Kidney (tissue), 13 donors: ENCODE measurements at regions not wholly inside any gene's neighbourhood (a gene's known extent, or its start where the extent isn't known, plus 50 kb on each side); places are given as distances from the start of the nearest gene placed in this dataset.

Experiments
- DNase-seq, 5 donors: peaks; one replicate each; pipeline ENCODE4 v3.0.0-alpha.2; 2013 to 2020
- FAIRE-seq: peaks from 2 replicates; lab custom pipeline; 2012; peaks lifted over from hg19 to GRCh38; lab: Jason Lieb, UNC
- H3K27ac ChIP-seq, 2 donors: one replicate each; pipeline ENCODE4 v1.7.0; 2013; ENCODE audit warnings: low read depth in 2 of 2, low read length in 2 of 2, inconsistent platforms in 1 of 2
- H3K27me3 ChIP-seq: one replicate; pipeline ENCODE4 v1.7.1; 2013; ENCODE audit warnings: low read length, inconsistent platforms; ENCODE audit not compliant: control insufficient read depth, insufficient read depth
- H3K36me3 ChIP-seq, 3 donors: one replicate each; pipeline versions ENCODE4 v1.7.0 to v1.7.1; 2013; ENCODE audit warnings: low read length in 3 of 3, control low read depth in 1 of 3, inconsistent platforms in 1 of 3; ENCODE audit not compliant: insufficient read depth in 3 of 3, control insufficient read depth in 2 of 3
- H3K4me1 ChIP-seq, 3 donors: one replicate each; pipeline versions ENCODE4 v1.7.0 to v1.7.1; 2013; ENCODE audit warnings: low read length in 3 of 3, inconsistent platforms in 1 of 3, low read depth in 1 of 3; ENCODE audit not compliant: control insufficient read depth in 2 of 3, insufficient read depth in 2 of 3
- H3K4me3 ChIP-seq, 3 donors: one replicate each; pipeline versions ENCODE4 v1.7.0 to v1.8.1; 2013; ENCODE audit warnings: low read length in 3 of 3, control low read depth in 1 of 3, inconsistent platforms in 1 of 3
- H3K9ac ChIP-seq, 3 donors: one replicate each; pipeline versions ENCODE4 v1.7.0 to v1.7.1; 2013; ENCODE audit warnings: low read length in 3 of 3, control low read depth in 1 of 3, inconsistent platforms in 1 of 3
- H3K9me3 ChIP-seq, 3 donors: one replicate each; pipeline versions ENCODE4 v1.7.0 to v1.7.1; 2013; ENCODE audit warnings: low read length in 3 of 3, control low read depth in 1 of 3, inconsistent platforms in 1 of 3; ENCODE audit not compliant: control insufficient read depth in 2 of 3, insufficient read depth in 1 of 3
- CTCF ChIP-seq: IDR thresholded peaks from 3 replicates; pipeline ENCODE4 v1.5.1; 2012; ENCODE audit warnings: mild to moderate bottlenecking, moderate library complexity, borderline replicate concordance; ENCODE audit not compliant: insufficient read depth; ENCODE audit errors: extremely low read depth
- intact Hi-C: fragments of 100-400 bp; cut with DNase I; formaldehyde crosslinking; loops from one replicate; pipeline ENCODE4 v1.11.1; 2022
- donor health status: control.
- donor health status: control.
- donor health status: control.
- donor health status: control.
- donor health status: control.
- donor health status: DM: yes; HTN: yes; CAD: no.
- donor health status: Normal renal cell carcinoma (clear cell type).

- Histone ChIP-seq H3K9ac (no peak overlapping the region), H3K36me3 (no peaks in the 10 kb centered on the region), H3K27ac (no peak overlapping the region), H3K27me3 (no peaks in the 10 kb centered on the region), H3K4me3 (no peak overlapping the region), H3K9me3 (no peaks in the 10 kb centered on the region), H3K4me1 (no peaks in the 10 kb centered on the region)
- intact Hi-C loops = no loop called here
- FAIRE-seq (no peak), DNase-seq (no peak)
- TF ChIP-seq CTCF = no peak
Measured at GRCh38 chr12:87382436-87382835, 646.8 kb downstream of the C12orf50 start.

- DNase-seq (no peak), FAIRE-seq (no peak)
- no peaks in the 10 kb centered on the region for H3K27me3 ChIP-seq
- intact Hi-C loops = no loop called here
- no peak overlapping the region for H3K9ac ChIP-seq
- no peak overlapping the region for H3K4me3 ChIP-seq
- H3K36me3 ChIP-seq = no peaks in the 10 kb centered on the region
- H3K27ac ChIP-seq = no peak overlapping the region
- no peak for TF ChIP-seq CTCF
- H3K4me1 ChIP-seq = no peaks in the 10 kb centered on the region
- H3K9me3 ChIP-seq = no peaks in the 10 kb centered on the region
Measured at GRCh38 chr12:87381742-87382141, 647.5 kb downstream of the C12orf50 start.

GRCh38 chr12:87378526-87378925, 650.7 kb downstream of the C12orf50 start:
- FAIRE-seq (no peak), DNase-seq (peak in 1 of 5 donors; percentile 18)
- intact Hi-C loops = no loop called here
- TF ChIP-seq CTCF = no peak
- H3K4me3 ChIP-seq = no peak overlapping the region
- H3K9me3 ChIP-seq = no peaks in the 10 kb centered on the region
- no peaks in the 10 kb centered on the region for H3K36me3 ChIP-seq
- H3K9ac ChIP-seq = no peak overlapping the region
- no peaks in the 10 kb centered on the region for H3K27me3 ChIP-seq
- H3K4me1 ChIP-seq = no peaks in the 10 kb centered on the region
- no peak overlapping the region for H3K27ac ChIP-seq

- Histone ChIP-seq H3K4me1 (no peaks in the 10 kb centered on the region), H3K4me3 (no peak overlapping the region), H3K9ac (no peak overlapping the region), H3K27me3 (no peaks in the 10 kb centered on the region), H3K9me3 (no peaks in the 10 kb centered on the region), H3K27ac (no peak overlapping the region), H3K36me3 (no peaks in the 10 kb centered on the region)
- intact Hi-C loops = no loop called here
- no peak for DNase-seq
- no peak for TF ChIP-seq CTCF
- no peak for FAIRE-seq
Measured at GRCh38 chr12:87376722-87377121, 652.5 kb downstream of the C12orf50 start.
